Ascending aorta (tissue), 2 donors: ENCODE measurements at regions not wholly inside any gene's neighbourhood (a gene's known extent, or its start where the extent isn't known, plus 50 kb on each side); places are given as distances from the start of the nearest gene placed in this dataset.

Experiments
- DNase-seq, 2 donors: peaks; one replicate each; pipeline ENCODE4 v3.0.0-alpha.2; 2019; ENCODE audit warnings: low spot score in 2 of 2
- H3K27ac ChIP-seq, 2 donors: fragments of 200-600 bp; sonication (generic); one replicate each; pipeline ENCODE4 v1.5.1; 2016 to 2017; ENCODE audit warnings: mild to moderate bottlenecking in 1 of 2
- H3K27me3 ChIP-seq: fragments of 200-600 bp; sonication (generic); one replicate; pipeline ENCODE4 v1.5.1; 2017
- H3K36me3 ChIP-seq, 2 donors: fragments of 200-600 bp; sonication (generic); one replicate each; pipeline ENCODE4 v1.5.1; 2016
- H3K4me1 ChIP-seq, 2 donors: fragments of 200-600 bp; sonication (generic); one replicate each; pipeline ENCODE4 v1.5.1; 2016 to 2017; ENCODE audit warnings: mild to moderate bottlenecking in 1 of 2
- H3K4me3 ChIP-seq, 2 donors: fragments of 200-600 bp; sonication (generic); one replicate each; pipeline ENCODE4 v1.5.1; 2016 to 2017; ENCODE audit warnings: mild to moderate bottlenecking in 1 of 2
- H3K9me3 ChIP-seq, 2 donors: fragments of 200-600 bp; sonication (generic); one replicate each; pipeline ENCODE4 v1.5.1; 2016
- CTCF ChIP-seq, 3 experiments: fragments of 200-600 bp in 2 of 3; fragments of 450-650 bp in 1 of 3; sonication (generic) in 2 of 3; IDR thresholded peaks; one replicate each; pipeline ENCODE4 v1.5.1; 2016 to 2019; ENCODE audit warnings: antibody characterized with exemption in 3 of 3, mild to moderate bottlenecking in 1 of 3, moderate library complexity in 1 of 3
- intact Hi-C: fragments of 100-400 bp; cut with DNase I; formaldehyde crosslinking; loops from one replicate; pipeline ENCODE4 v1.15.1; 2023

- no peak overlapping the region for H3K27ac ChIP-seq
- no peaks in the 10 kb centered on the region for H3K9me3 ChIP-seq
- intact Hi-C loops: no loop called here
- H3K36me3 ChIP-seq: no peaks in the 10 kb centered on the region
- H3K4me3 ChIP-seq: no peak overlapping the region
- no peak for TF ChIP-seq CTCF (IDR thresholded peaks at IDR 0.05)
- H3K27me3 ChIP-seq: no peaks in the 10 kb centered on the region
- no peaks in the 10 kb centered on the region for H3K4me1 ChIP-seq
- DNase-seq: no peak
Observed at GRCh38 chr3:106197532-106198194, 328.9 kb upstream of the CBLB start.

GRCh38 chr3:106204160-106204868 is 335.5 kb upstream of the CBLB start:
- Histone ChIP-seq H3K27me3 (no peaks in the 10 kb centered on the region), H3K4me3 (no peak overlapping the region), H3K9me3 (no peaks in the 10 kb centered on the region), H3K4me1 (no peaks in the 10 kb centered on the region), H3K27ac (no peak overlapping the region), H3K36me3 (no peaks in the 10 kb centered on the region)
- no peak for DNase-seq
- no peak for TF ChIP-seq CTCF (IDR thresholded peaks at IDR 0.05)
- intact Hi-C loops: no loop called here

DNA sequence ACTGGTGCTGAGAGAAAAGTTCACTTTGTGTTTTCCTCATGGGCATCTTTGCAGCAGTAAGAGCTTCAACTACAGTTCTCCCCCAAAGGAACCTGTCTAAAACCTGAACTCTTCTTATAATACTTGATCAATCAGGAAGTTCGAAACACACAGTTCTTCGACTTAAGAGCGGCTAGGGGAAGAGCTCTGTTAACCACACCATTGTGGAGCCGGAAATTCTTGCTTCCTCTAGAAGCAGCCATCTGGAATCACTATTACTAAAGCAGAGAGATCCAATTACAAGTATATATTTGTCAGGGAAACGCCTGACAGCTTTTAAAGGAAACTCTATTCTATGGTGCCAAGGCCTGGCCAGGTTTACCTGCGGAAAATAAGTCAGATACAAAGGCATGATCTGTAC is 337.3 kb upstream of the CBLB start:
- H3K4me1 ChIP-seq: no peaks in the 10 kb centered on the region
- H3K27ac ChIP-seq: no peak overlapping the region
- no peaks in the 10 kb centered on the region for H3K9me3 ChIP-seq
- no peaks in the 10 kb centered on the region for H3K27me3 ChIP-seq
- no peak overlapping the region for H3K4me3 ChIP-seq
- no peaks in the 10 kb centered on the region for H3K36me3 ChIP-seq
- intact Hi-C loops: no loop called here
- no peak for DNase-seq
- no peak for TF ChIP-seq CTCF (IDR thresholded peaks at IDR 0.05)

- Histone ChIP-seq H3K4me3 (no peak overlapping the region), H3K27ac (no peak overlapping the region), H3K27me3 (no peaks in the 10 kb centered on the region), H3K4me1 (no peaks in the 10 kb centered on the region), H3K36me3 (no peaks in the 10 kb centered on the region), H3K9me3 (no peaks in the 10 kb centered on the region)
- no peak for DNase-seq
- no peak for TF ChIP-seq CTCF (IDR thresholded peaks at IDR 0.05)
- intact Hi-C loops: no loop called here
Observed at GRCh38 chr3:106206613-106207012, 337.8 kb upstream of the CBLB start.

DNA sequence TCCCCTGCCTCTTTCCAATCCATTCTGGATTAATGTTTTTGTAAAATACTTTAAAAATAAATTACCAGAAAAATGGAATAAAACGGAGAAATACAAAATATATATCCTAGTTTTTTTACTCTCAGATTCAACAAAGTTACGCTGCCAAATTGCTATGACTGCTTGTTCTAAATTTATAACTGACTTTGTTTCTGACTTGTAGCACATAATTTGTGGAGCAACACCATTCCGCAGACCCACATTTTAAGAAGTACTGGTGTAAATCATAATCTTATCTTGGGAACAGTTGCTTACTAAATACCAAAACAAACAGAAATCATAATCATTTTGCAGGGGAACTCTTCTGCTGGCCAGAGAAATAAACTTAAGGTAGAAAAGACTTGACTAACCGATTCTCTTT is 339.4 kb upstream of the CBLB start:
- intact Hi-C loops: no loop called here
- no peak for DNase-seq
- H3K27me3 ChIP-seq: no peaks in the 10 kb centered on the region
- H3K4me3 ChIP-seq: no peak overlapping the region
- H3K9me3 ChIP-seq: no peaks in the 10 kb centered on the region
- H3K4me1 ChIP-seq: no peaks in the 10 kb centered on the region
- H3K27ac ChIP-seq: no peak overlapping the region
- no peaks in the 10 kb centered on the region for H3K36me3 ChIP-seq
- no peak for TF ChIP-seq CTCF (IDR thresholded peaks at IDR 0.05)
